CD4-positive, alpha-beta T cell (primary cell): ENCODE measurements at regions not wholly inside any gene's neighbourhood (a gene's known extent, or its start where the extent isn't known, plus 50 kb on each side); places are given as distances from the start of the nearest gene placed in this dataset.

Experiments
- ATAC-seq: fragments of 200-7000 bp; cut with Tn5 transposase; one replicate; pipeline ENCODE4 v1.10.0; 2022; ENCODE audit warnings: mild to moderate bottlenecking; ENCODE audit not compliant: poor library complexity
- CTCF ChIA-PET: fragments of 350-600 bp; sonication (Branson Sonifier 250); formaldehyde crosslinking; loops from one replicate; lab custom pipeline; 2021; ENCODE audit warnings: antibody characterized with exemption, inconsistent platforms; lab: Charles Lee
- POLR2A ChIA-PET: fragments of 350-600 bp; sonication (Branson Sonifier 250); formaldehyde crosslinking; loops from one replicate; lab custom pipeline; 2021; ENCODE audit warnings: antibody characterized with exemption, inconsistent platforms; lab: Charles Lee
- DNase-seq, 14 experiments: peaks; one replicate each; pipeline ENCODE4 v3.0.0-alpha.2; 2013 to 2020; ENCODE audit warnings: mixed read lengths in 2 of 14
- H3K27ac ChIP-seq, 2 donors: one replicate each; pipeline versions ENCODE4 v1.5.1 to v1.7.0; 2013; ENCODE audit warnings: low read length in 2 of 2, low read depth in 1 of 2, mild to moderate bottlenecking in 1 of 2
- H3K27me3 ChIP-seq, 2 experiments: 1 replicate in 1 of 2; 2 replicates in 1 of 2; pipeline versions ENCODE4 v1.6.1 to v1.7.0; 2013; ENCODE audit warnings: low read length in 2 of 2, control low read depth in 1 of 2, mild to moderate bottlenecking in 1 of 2, moderate library complexity in 1 of 2; ENCODE audit not compliant: insufficient read depth in 2 of 2, control insufficient read depth in 1 of 2
- H3K36me3 ChIP-seq: one replicate; pipeline ENCODE4 v1.6.1; 2013; ENCODE audit warnings: low read length, control low read depth; ENCODE audit not compliant: insufficient read depth
- H3K4me1 ChIP-seq: one replicate; pipeline ENCODE4 v1.6.1; 2013; ENCODE audit warnings: low read length, control low read depth; ENCODE audit not compliant: insufficient read depth
- H3K4me3 ChIP-seq: one replicate; pipeline ENCODE4 v1.5.1; 2013; ENCODE audit warnings: mild to moderate bottlenecking, low read length, moderate library complexity
- H3K9me3 ChIP-seq, 2 experiments: 1 replicate in 1 of 2; 2 replicates in 1 of 2; pipeline versions ENCODE4 v1.6.1 to v1.7.0; 2013; ENCODE audit warnings: low read length in 2 of 2, mild to moderate bottlenecking in 2 of 2, control low read depth in 1 of 2, moderate library complexity in 1 of 2; ENCODE audit not compliant: control insufficient read depth in 1 of 2, insufficient read depth in 1 of 2
- H3K27ac Mint-ChIP-seq: one replicate; pipeline ENCODE4 v1.8.0; 2020; ENCODE audit warnings: mixed read lengths
- H3K27me3 Mint-ChIP-seq: one replicate; pipeline ENCODE4 v1.8.0; 2021; ENCODE audit warnings: mixed read lengths
- H3K36me3 Mint-ChIP-seq: one replicate; pipeline ENCODE4 v1.8.0; 2021; ENCODE audit warnings: low read depth, mixed read lengths
- H3K4me1 Mint-ChIP-seq: one replicate; pipeline ENCODE4 v1.8.0; 2021; ENCODE audit warnings: low read depth, mixed read lengths
- H3K4me3 Mint-ChIP-seq: one replicate; pipeline ENCODE4 v1.8.0; 2020; ENCODE audit warnings: mild to moderate bottlenecking, mixed read lengths
- H3K9me3 Mint-ChIP-seq: one replicate; pipeline ENCODE4 v1.8.0; 2020; ENCODE audit warnings: mixed read lengths
- CTCF ChIP-seq: fragments of 200-600 bp; IDR thresholded peaks from one replicate; pipeline ENCODE4 v1.8.0; 2022; ENCODE audit warnings: antibody characterized with exemption, mild to moderate bottlenecking
- intact Hi-C, 2 experiments: fragments of 100-400 bp; cut with DNase I in 1 of 2; cut with micrococcal nuclease in 1 of 2; formaldehyde crosslinking; loops; one replicate each; pipeline versions ENCODE4 v1.15.1 to v1.9.0; 2023 to 2025; cut with DNase I, micrococcal nuclease

GRCh38 chr6:113129991-113130390, 727.2 kb upstream of the MARCKS start:
- no peak for TF ChIP-seq CTCF
- H3K4me3 ChIP-seq = no peak overlapping the region
- no peak for ATAC-seq
- H3K36me3 Mint-ChIP-seq = no peaks in the 10 kb centered on the region
- intact Hi-C loops = no loop called here
- no peaks in the 10 kb centered on the region for H3K9me3 ChIP-seq
- H3K4me3 Mint-ChIP-seq = no peak overlapping the region
- H3K27ac ChIP-seq = no peak overlapping the region
- H3K27me3 Mint-ChIP-seq = no peaks in the 10 kb centered on the region
- no peaks in the 10 kb centered on the region for H3K27me3 ChIP-seq
- no peaks in the 10 kb centered on the region for H3K4me1 ChIP-seq
- ChIA-PET CTCF (no interaction called here), POLR2A (no interaction called here)
- no peak overlapping the region for H3K27ac Mint-ChIP-seq
- no peaks in the 10 kb centered on the region for H3K4me1 Mint-ChIP-seq
- H3K9me3 Mint-ChIP-seq = peaks cover 4% of the 10 kb centered on the region
- DNase-seq = no peak
- H3K36me3 ChIP-seq = no peaks in the 10 kb centered on the region

- H3K36me3 ChIP-seq = no peaks in the 10 kb centered on the region
- no peak overlapping the region for H3K4me3 Mint-ChIP-seq
- H3K4me3 ChIP-seq = no peak overlapping the region
- ATAC-seq (no peak), DNase-seq (no peak)
- H3K27ac Mint-ChIP-seq = no peak overlapping the region
- POLR2A ChIA-PET = no interaction called here
- intact Hi-C loops = no loop called here
- no peaks in the 10 kb centered on the region for H3K4me1 Mint-ChIP-seq
- TF ChIP-seq CTCF = no peak
- no peaks in the 10 kb centered on the region for H3K36me3 Mint-ChIP-seq
- H3K9me3 ChIP-seq = peaks cover 0 to 6% of the 10 kb centered on the region in 2 experiments
- H3K27me3 Mint-ChIP-seq = no peaks in the 10 kb centered on the region
- no peaks in the 10 kb centered on the region for H3K4me1 ChIP-seq
- no peak overlapping the region for H3K27ac ChIP-seq
- CTCF ChIA-PET = no interaction called here
- H3K9me3 Mint-ChIP-seq = peaks cover 2% of the 10 kb centered on the region
- H3K27me3 ChIP-seq = no peaks in the 10 kb centered on the region
Observed at GRCh38 chr6:113137426-113137825, 719.7 kb upstream of the MARCKS start.

GRCh38 chr6:113140721-113141120, 716.4 kb upstream of the MARCKS start:
- no peak for ATAC-seq
- Mint-ChIP-seq H3K27ac (no peak overlapping the region), H3K9me3 (no peaks in the 10 kb centered on the region), H3K36me3 (no peaks in the 10 kb centered on the region), H3K4me3 (no peak overlapping the region), H3K4me1 (no peaks in the 10 kb centered on the region), H3K27me3 (no peaks in the 10 kb centered on the region)
- no peak for DNase-seq
- Histone ChIP-seq H3K27me3 (no peaks in the 10 kb centered on the region), H3K36me3 (no peaks in the 10 kb centered on the region), H3K4me3 (no peak overlapping the region), H3K9me3 (peaks cover 0 to 6% of the 10 kb centered on the region in 2 experiments), H3K27ac (no peak overlapping the region), H3K4me1 (no peaks in the 10 kb centered on the region)
- TF ChIP-seq CTCF = no peak
- ChIA-PET POLR2A (no interaction called here), CTCF (no interaction called here)
- intact Hi-C loops = no loop called here
